Vagina (tissue), 2 donors: ENCODE measurements at regions not wholly inside any gene's neighbourhood (a gene's known extent, or its start where the extent isn't known, plus 50 kb on each side); places are given as distances from the start of the nearest gene placed in this dataset.

Experiments used
- POLR2A ChIP-seq, 2 donors: fragments of 450-650 bp; IDR thresholded peaks; one replicate each; pipeline ENCODE4 v1.6.1; 2017; ENCODE audit warnings: antibody characterized with exemption in 2 of 2, mild to moderate bottlenecking in 2 of 2, moderate library complexity in 2 of 2
- POLR2AphosphoS5 ChIP-seq, 2 donors: sonication (generic); formaldehyde crosslinking; IDR thresholded peaks; one replicate each; pipeline ENCODE4 v1.9.0; 2017; ENCODE audit warnings: antibody characterized with exemption in 2 of 2, mild to moderate bottlenecking in 2 of 2, low read depth in 1 of 2; ENCODE audit not compliant: insufficient read depth in 1 of 2
- TF ChIP-seq, protein P1 (sequence below), 3 experiments: fragments of 450-650 bp in 2 of 3; fragments of 200-600 bp in 1 of 3; sonication (generic) in 1 of 3; IDR thresholded peaks; one replicate each; pipeline ENCODE4 v1.5.1; 2017 to 2019; ENCODE audit warnings: antibody characterized with exemption in 3 of 3, mild to moderate bottlenecking in 2 of 3, moderate library complexity in 2 of 3

GRCh38 chr18:22280453-22280750 lies 111.0 kb downstream of the GATA6 start:
- TF ChIP-seq, protein P1, sequence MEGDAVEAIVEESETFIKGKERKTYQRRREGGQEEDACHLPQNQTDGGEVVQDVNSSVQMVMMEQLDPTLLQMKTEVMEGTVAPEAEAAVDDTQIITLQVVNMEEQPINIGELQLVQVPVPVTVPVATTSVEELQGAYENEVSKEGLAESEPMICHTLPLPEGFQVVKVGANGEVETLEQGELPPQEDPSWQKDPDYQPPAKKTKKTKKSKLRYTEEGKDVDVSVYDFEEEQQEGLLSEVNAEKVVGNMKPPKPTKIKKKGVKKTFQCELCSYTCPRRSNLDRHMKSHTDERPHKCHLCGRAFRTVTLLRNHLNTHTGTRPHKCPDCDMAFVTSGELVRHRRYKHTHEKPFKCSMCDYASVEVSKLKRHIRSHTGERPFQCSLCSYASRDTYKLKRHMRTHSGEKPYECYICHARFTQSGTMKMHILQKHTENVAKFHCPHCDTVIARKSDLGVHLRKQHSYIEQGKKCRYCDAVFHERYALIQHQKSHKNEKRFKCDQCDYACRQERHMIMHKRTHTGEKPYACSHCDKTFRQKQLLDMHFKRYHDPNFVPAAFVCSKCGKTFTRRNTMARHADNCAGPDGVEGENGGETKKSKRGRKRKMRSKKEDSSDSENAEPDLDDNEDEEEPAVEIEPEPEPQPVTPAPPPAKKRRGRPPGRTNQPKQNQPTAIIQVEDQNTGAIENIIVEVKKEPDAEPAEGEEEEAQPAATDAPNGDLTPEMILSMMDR (IDR thresholded peaks at IDR 0.05), result no peak
- TF ChIP-seq POLR2AphosphoS5 (IDR thresholded peaks at IDR 0.05; ENCODE audit: insufficient read depth in 1 of 2, low read depth in 1 of 2) (no peak), POLR2A (IDR thresholded peaks at IDR 0.05) (no peak)
